OCI-LY7 (cell line): ENCODE measurements at regions not wholly inside any gene's neighbourhood (a gene's known extent, or its start where the extent isn't known, plus 50 kb on each side); places are given as distances from the start of the nearest gene placed in this dataset.

ENCODE experiments used
- BruUV-seq: library from RNA; stranded (reverse); fragments of 400-500 nt; replicated peaks from 2 replicates; lab custom pipeline; 2021; lab: Mats Ljungman, UMichigan
- CTCF ChIA-PET: fragments of 300-600 bp; sonication (Branson Sonifier 250); formaldehyde crosslinking; loops from one replicate; lab custom pipeline; 2022; ENCODE audit warnings: antibody characterized with exemption; ENCODE audit not compliant: unreplicated experiment; lab: Charles Lee
- POLR2A ChIA-PET: fragments of 300-600 bp; sonication (Branson Sonifier 250); formaldehyde crosslinking; loops from one replicate; lab custom pipeline; 2022; ENCODE audit warnings: antibody characterized with exemption; lab: Charles Lee
- DNase-seq: peaks from one replicate; pipeline ENCODE4 v3.0.0-alpha.2; 2015; ENCODE audit warnings: low spot score
- H2AFZ ChIP-seq: fragments of 200-600 bp; sonication (generic), shearing (Covaris generic); 2 replicates; pipeline ENCODE4 v1.6.1; 2014; ENCODE audit warnings: mild to moderate bottlenecking, antibody characterized with exemption, low read length, moderate library complexity
- H3K27ac ChIP-seq: fragments of 200-600 bp; sonication (generic); 2 replicates; pipeline ENCODE4 v1.5.1; 2014; ENCODE audit warnings: mixed run types, low read depth, mild to moderate bottlenecking, moderate library complexity, low read length, inconsistent platforms; ENCODE audit not compliant: poor library complexity, severe bottlenecking
- H3K36me3 ChIP-seq: fragments of 200-600 bp; sonication (generic); 2 replicates; pipeline ENCODE4 v1.6.1; 2014; ENCODE audit warnings: mild to moderate bottlenecking, antibody characterized with exemption, low read length, moderate library complexity, mixed read lengths; ENCODE audit not compliant: insufficient read depth
- H3K4me1 ChIP-seq: fragments of 200-600 bp; sonication (generic); 2 replicates; pipeline ENCODE4 v1.5.1; 2014; ENCODE audit warnings: mild to moderate bottlenecking, low read length; ENCODE audit not compliant: insufficient read depth, poor library complexity, severe bottlenecking
- H3K4me2 ChIP-seq: fragments of 200-600 bp; sonication (generic); 2 replicates; pipeline ENCODE4 v1.6.1; 2014; ENCODE audit warnings: mild to moderate bottlenecking, low read length
- H3K4me3 ChIP-seq: fragments of 200-600 bp; sonication (generic); 2 replicates; pipeline ENCODE4 v1.5.1; 2014; ENCODE audit warnings: mild to moderate bottlenecking, low read depth, low read length; ENCODE audit not compliant: poor library complexity, severe bottlenecking
- H3K79me2 ChIP-seq: fragments of 200-600 bp; sonication (generic); 2 replicates; pipeline ENCODE4 v1.6.1; 2016; ENCODE audit warnings: low read depth, mild to moderate bottlenecking, low read length, moderate library complexity, mixed read lengths; ENCODE audit not compliant: insufficient read depth
- H3K9me2 ChIP-seq: fragments of 200-600 bp; sonication (generic); 2 replicates; pipeline ENCODE4 v1.6.1; 2016; ENCODE audit warnings: mild to moderate bottlenecking, low read length, mixed read lengths; ENCODE audit not compliant: insufficient read depth
- H3K9me3 ChIP-seq: fragments of 200-600 bp; sonication (generic); 2 replicates; pipeline ENCODE4 v1.6.1; 2014; ENCODE audit warnings: mild to moderate bottlenecking, mixed run types, low read length, mixed read lengths
- H4K20me1 ChIP-seq: fragments of 200-600 bp; sonication (generic); 2 replicates; pipeline ENCODE4 v1.6.1; 2014; ENCODE audit warnings: mild to moderate bottlenecking, antibody characterized with exemption, low read length, moderate library complexity, mixed read lengths; ENCODE audit not compliant: insufficient read depth
- CTCF ChIP-seq: fragments of 200-600 bp; sonication (generic); conservative IDR thresholded peaks from 2 replicates; pipeline ENCODE4 v1.5.1; 2014; ENCODE audit warnings: mild to moderate bottlenecking, antibody characterized with exemption, low read length, moderate library complexity, mixed read lengths
- EZH2phosphoT487 ChIP-seq: fragments of 200-600 bp; sonication (generic); IDR thresholded peaks from 2 replicates; pipeline ENCODE4 v1.6.1; 2018; ENCODE audit warnings: low read depth, borderline replicate concordance, mild to moderate bottlenecking, mixed run types, antibody characterized with exemption, low read length, moderate library complexity, mixed read lengths
- intact Hi-C: fragments of 100-400 bp; cut with micrococcal nuclease; formaldehyde crosslinking; loops from one replicate; pipeline ENCODE4 v1.10.0; 2022; ENCODE audit not compliant: unreplicated experiment

- Histone ChIP-seq H3K9me3 (no peaks in the 10 kb centered on the region), H3K4me3 (no peak overlapping the region), H3K36me3 (no peaks in the 10 kb centered on the region), H4K20me1 (no peaks in the 10 kb centered on the region), H3K4me1 (peaks cover 18% of the 10 kb centered on the region), H3K4me2 (no peak overlapping the region), H3K9me2 (no peaks in the 10 kb centered on the region), H2AFZ (no peak overlapping the region), H3K79me2 (no peaks in the 10 kb centered on the region), H3K27ac (no peak overlapping the region)
- TF ChIP-seq EZH2phosphoT487 (no peak), CTCF (no peak)
- no peak for DNase-seq
- ChIA-PET CTCF (no interaction called here), POLR2A (no interaction called here)
- no TSS peak for BruUV-seq
- intact Hi-C loops, result no loop called here
Measured at GRCh38 chr9:121563425-121563824, 63.8 kb upstream of the GGTA1 start.

GRCh38 chr9:121563881-121564460 lies 64.3 kb upstream of the GGTA1 start:
- no TSS peak for BruUV-seq
- POLR2A ChIA-PET, result no interaction called here
- H3K9me2 ChIP-seq, result no peaks in the 10 kb centered on the region
- peaks cover 14% of the 10 kb centered on the region for H3K4me1 ChIP-seq
- no peaks in the 10 kb centered on the region for H3K36me3 ChIP-seq
- intact Hi-C loops, result no loop called here
- no peaks in the 10 kb centered on the region for H3K9me3 ChIP-seq
- DNase-seq, result no peak
- no peaks in the 10 kb centered on the region for H3K79me2 ChIP-seq
- CTCF ChIA-PET, result no interaction called here
- no peak overlapping the region for H3K27ac ChIP-seq
- H3K4me2 ChIP-seq, result no peak overlapping the region
- H3K4me3 ChIP-seq, result no peak overlapping the region
- H2AFZ ChIP-seq, result no peak overlapping the region
- H4K20me1 ChIP-seq, result no peaks in the 10 kb centered on the region
- no peak for TF ChIP-seq CTCF
- no peak for TF ChIP-seq EZH2phosphoT487

GRCh38 chr9:121564504-121565260 lies 65.0 kb upstream of the GGTA1 start:
- no peak for DNase-seq
- ChIA-PET POLR2A (interaction anchor here (0.8 kb wide), 1 partner anchor 9 kb away, joined by 5 read pairs; no protein-coding TSS in a partner anchor), CTCF (no interaction called here)
- TF ChIP-seq EZH2phosphoT487, result no peak
- no peak for TF ChIP-seq CTCF
- Histone ChIP-seq H3K4me1 (peaks cover 7% of the 10 kb centered on the region), H4K20me1 (no peaks in the 10 kb centered on the region), H2AFZ (no peak overlapping the region), H3K36me3 (no peaks in the 10 kb centered on the region), H3K9me3 (no peaks in the 10 kb centered on the region), H3K27ac (no peak overlapping the region), H3K4me2 (no peak overlapping the region), H3K4me3 (no peak overlapping the region), H3K79me2 (no peaks in the 10 kb centered on the region), H3K9me2 (no peaks in the 10 kb centered on the region)
- intact Hi-C loops, result no loop called here
- BruUV-seq, result no TSS peak
